IMR-90 (cell line): ENCODE measurements at regions not wholly inside any gene's neighbourhood (a gene's known extent, or its start where the extent isn't known, plus 50 kb on each side); places are given as distances from the start of the nearest gene placed in this dataset.

Source experiments
- ATAC-seq: fragments of 200-7000 bp; cut with Tn5 transposase; 2 replicates; pipeline ENCODE4 v1.9.1; 2020; ENCODE audit warnings: low read depth, mild to moderate bottlenecking, moderate library complexity
- BruUV-seq: library from RNA; stranded (reverse); fragments of 400-500 nt; replicated peaks from 2 replicates; lab custom pipeline; 2021; lab: Mats Ljungman, UMichigan
- CTCF ChIA-PET: fragments of 300-600 bp; formaldehyde crosslinking; extraction: SDS; loops from one replicate; lab custom pipeline; 2021; ENCODE audit warnings: antibody characterized with exemption; lab: Yijun Ruan, JAX
- POLR2A ChIA-PET: fragments of 300-600 bp; sonication (Branson Sonifier 250); formaldehyde crosslinking; loops from one replicate; lab custom pipeline; 2022; ENCODE audit warnings: antibody characterized with exemption; ENCODE audit not compliant: unreplicated experiment; lab: Charles Lee
- DNase-seq: peaks from one replicate; pipeline ENCODE4 v3.0.0; 2013
- H2AFZ ChIP-seq: replicated peaks from 2 replicates; pipeline ENCODE3; 2013; ENCODE audit warnings: low read length, mild to moderate bottlenecking; ENCODE audit not compliant: poor library complexity
- H2AK5ac ChIP-seq: 2 replicates; pipeline ENCODE4 v1.6.1; 2013; ENCODE audit warnings: low read depth, low read length, inconsistent platforms
- H2AK9ac ChIP-seq: replicated peaks from 2 replicates; pipeline ENCODE3; 2013; ENCODE audit warnings: mild to moderate bottlenecking, low read depth, low read length, moderate library complexity; ENCODE audit not compliant: poor library complexity
- H2BK120ac ChIP-seq: 2 replicates; pipeline ENCODE4 v1.6.1; 2013; ENCODE audit warnings: low read depth, low read length, inconsistent platforms
- H2BK15ac ChIP-seq: 3 replicates; pipeline ENCODE4 v1.6.1; 2013; ENCODE audit warnings: low read depth, low read length, inconsistent platforms
- H2BK20ac ChIP-seq: 2 replicates; pipeline ENCODE4 v1.6.1; 2013; ENCODE audit warnings: low read depth, mild to moderate bottlenecking, inconsistent platforms, low read length, moderate library complexity
- H2BK5ac ChIP-seq: 2 replicates; pipeline ENCODE4 v1.6.1; 2013; ENCODE audit warnings: mild to moderate bottlenecking, low read depth, low read length, inconsistent platforms; ENCODE audit not compliant: poor library complexity, severe bottlenecking
- H3K14ac ChIP-seq: replicated peaks from 2 replicates; pipeline ENCODE4 v1.6.1; 2013; ENCODE audit warnings: low read depth, low read length, inconsistent platforms
- H3K18ac ChIP-seq: 2 replicates; pipeline ENCODE4 v1.6.1; 2013; ENCODE audit warnings: low read depth, low read length, control low read depth
- H3K23ac ChIP-seq: 2 replicates; pipeline ENCODE4 v1.6.1; 2013; ENCODE audit warnings: low read depth, low read length, inconsistent platforms
- H3K27ac ChIP-seq: 2 replicates; pipeline ENCODE4 v1.5.1; 2013; ENCODE audit warnings: mild to moderate bottlenecking, control low read depth, low read length; ENCODE audit not compliant: insufficient read depth
- H3K27me3 ChIP-seq: 2 replicates; pipeline ENCODE4 v1.6.1; 2013; ENCODE audit warnings: low read length; ENCODE audit not compliant: control insufficient read depth, insufficient read depth
- H3K36me3 ChIP-seq: 2 replicates; pipeline ENCODE4 v1.6.1; 2013; ENCODE audit warnings: low read length, mixed read lengths; ENCODE audit not compliant: control insufficient read depth, insufficient read depth
- H3K4ac ChIP-seq: 2 replicates; pipeline ENCODE4 v1.6.1; 2013; ENCODE audit warnings: low read depth, low read length, inconsistent platforms
- H3K4me1 ChIP-seq: 2 replicates; pipeline ENCODE4 v1.6.1; 2013; ENCODE audit warnings: low read length, mixed read lengths; ENCODE audit not compliant: control insufficient read depth, insufficient read depth
- H3K4me2 ChIP-seq: 2 replicates; pipeline ENCODE4 v1.6.1; 2013; ENCODE audit warnings: low read depth, mild to moderate bottlenecking, control low read depth, low read length, moderate library complexity
- H3K4me3 ChIP-seq: 2 replicates; pipeline ENCODE4 v1.5.1; 2013; ENCODE audit warnings: low read depth, mild to moderate bottlenecking, control low read depth, low read length, moderate library complexity; ENCODE audit not compliant: insufficient read depth
- H3K56ac ChIP-seq: 2 replicates; pipeline ENCODE4 v1.6.1; 2013; ENCODE audit warnings: low read length, inconsistent platforms; ENCODE audit not compliant: insufficient read depth; ENCODE audit errors: extremely low read depth
- H3K79me1 ChIP-seq, 2 experiments: 2 replicates each; pipeline ENCODE4 v1.6.1; 2013; ENCODE audit warnings: low read length in 2 of 2, inconsistent platforms in 1 of 2, low read depth in 1 of 2
- H3K9ac ChIP-seq: 2 replicates; pipeline ENCODE4 v1.6.1; 2013; ENCODE audit warnings: low read depth, low read length, control low read depth
- H3K9me1 ChIP-seq: 2 replicates; pipeline ENCODE4 v1.6.1; 2013; ENCODE audit warnings: low read length, inconsistent platforms; ENCODE audit not compliant: insufficient read depth
- H3K9me3 ChIP-seq: 2 replicates; pipeline ENCODE4 v1.6.1; 2013; ENCODE audit warnings: low read length; ENCODE audit not compliant: control insufficient read depth, insufficient read depth
- H4K20me1 ChIP-seq: 2 replicates; pipeline ENCODE4 v1.6.1; 2013; ENCODE audit warnings: low read length, inconsistent platforms; ENCODE audit not compliant: insufficient read depth
- H4K5ac ChIP-seq: 2 replicates; pipeline ENCODE4 v1.6.1; 2013; ENCODE audit warnings: mild to moderate bottlenecking, low read depth, low read length, control low read depth
- H4K8ac ChIP-seq, 2 experiments: 2 replicates each; pipeline ENCODE4 v1.6.1; 2013; ENCODE audit warnings: low read depth in 2 of 2, low read length in 2 of 2, control low read depth in 1 of 2, inconsistent platforms in 1 of 2
- H4K91ac ChIP-seq: 2 replicates; pipeline ENCODE4 v1.6.1; 2013; ENCODE audit warnings: low read depth, low read length, inconsistent platforms; ENCODE audit not compliant: insufficient read depth
- BHLHE40 ChIP-seq: fragments of 150-350 bp; IDR thresholded peaks from 2 replicates; pipeline ENCODE4 v1.6.1; 2016; ENCODE audit warnings: mild to moderate bottlenecking, low read depth, low read length
- CEBPB ChIP-seq: IDR thresholded peaks from 2 replicates; pipeline ENCODE4 v1.6.1; 2012; ENCODE audit warnings: low read depth, low read length, improper control_type of control experiment
- FOS ChIP-seq: fragments of 150-350 bp; IDR thresholded peaks from 2 replicates; pipeline ENCODE4 v1.6.1; 2016; ENCODE audit warnings: low read depth, low read length
- MAFK ChIP-seq: IDR thresholded peaks from 2 replicates; pipeline ENCODE4 v1.6.1; 2012; ENCODE audit warnings: low read depth, low read length, improper control_type of control experiment
- MAZ ChIP-seq: IDR thresholded peaks from 2 replicates; pipeline ENCODE4 v1.6.1; 2012; ENCODE audit warnings: low read depth, mild to moderate bottlenecking, low read length, improper control_type of control experiment, moderate library complexity, borderline replicate concordance
- MXI1 ChIP-seq: IDR thresholded peaks from 2 replicates; pipeline ENCODE4 v1.6.1; 2012; ENCODE audit warnings: low read depth, mild to moderate bottlenecking, low read length, moderate library complexity, borderline replicate concordance
- NFE2L2 ChIP-seq: fragments of 150-350 bp; IDR thresholded peaks from 2 replicates; pipeline ENCODE4 v1.6.1; 2016; ENCODE audit warnings: low read depth, mild to moderate bottlenecking, low read length
- POLR2A ChIP-seq: IDR thresholded peaks from 2 replicates; pipeline ENCODE4 v1.6.1; 2012; ENCODE audit warnings: mild to moderate bottlenecking, low read depth, low read length
- RAD21 ChIP-seq: IDR thresholded peaks from 2 replicates; pipeline ENCODE4 v1.6.1; 2012; ENCODE audit warnings: low read length, improper control_type of control experiment
- RCOR1 ChIP-seq: IDR thresholded peaks from 2 replicates; pipeline ENCODE4 v1.6.1; 2012; ENCODE audit warnings: mild to moderate bottlenecking, low read length, improper control_type of control experiment; ENCODE audit not compliant: insufficient replicate concordance
- RFX5 ChIP-seq: IDR thresholded peaks from 2 replicates; pipeline ENCODE4 v1.8.0; 2012; ENCODE audit warnings: low read depth, mild to moderate bottlenecking, low read length, moderate library complexity
- SMC3 ChIP-seq: fragments of 150-350 bp; IDR thresholded peaks from 2 replicates; pipeline ENCODE4 v1.6.1; 2016; ENCODE audit warnings: low read depth, mild to moderate bottlenecking, antibody characterized with exemption, low read length, moderate library complexity
- WGBS, 2 experiments: methylation state at CpG; one replicate each; pipeline versions ENCODE4 v1.1.5 to v1.1.7; 2013; ENCODE audit warnings: missing lambda C conversion rate in 2 of 2; ENCODE audit not compliant: insufficient read length in 1 of 2; ENCODE audit errors: extremely low coverage in 2 of 2; 5-methylcytosine and 5-hydroxymethylcytosine counted together
- dilution Hi-C: fragments of 300-500 bp; cut with HindIII; formaldehyde crosslinking; loops from one replicate; pipeline ENCODE4 v1.14.3; 2018; ENCODE audit warnings: low sequenced_read_pairs; ENCODE audit not compliant: unreplicated experiment
- in situ Hi-C: fragments of 300-500 bp; cut with MboI; formaldehyde crosslinking; loops from 3 replicates; pipeline ENCODE4 v1.14.3; 2019; ENCODE audit warnings: low sequenced_read_pairs, inconsistent platforms, mixed read lengths
- intact Hi-C: fragments of 100-400 bp; cut with micrococcal nuclease; formaldehyde crosslinking; loops from 2 replicates; pipeline ENCODE4 v1.10.0; 2022
- TF ChIP-seq, protein P1 (sequence below): fragments of 150-350 bp; IDR thresholded peaks from 2 replicates; pipeline ENCODE4 v1.6.1; 2017; ENCODE audit warnings: mild to moderate bottlenecking, antibody characterized with exemption, low read length, low read depth
- TF ChIP-seq, protein P2 (sequence below): fragments of 150-350 bp; IDR thresholded peaks from 2 replicates; pipeline ENCODE4 v1.6.1; 2016; ENCODE audit warnings: low read depth, mild to moderate bottlenecking, low read length, moderate library complexity, borderline replicate concordance
- TF ChIP-seq, protein P3 (sequence below): conservative IDR thresholded peaks from 2 replicates; pipeline ENCODE4 v1.5.1; 2012; ENCODE audit warnings: mild to moderate bottlenecking, low read depth, low read length, improper control_type of control experiment

GRCh38 chr2:149904352-149905175 is 317.0 kb upstream of the MMADHC start:
- ChIA-PET POLR2A (no interaction called here), CTCF (interaction anchor here (0.5 to 0.6 kb wide), 2 partner anchors 128 to 236 kb away, joined by 4 to 5 read pairs; no protein-coding TSS in a partner anchor)
- no peak overlapping the region for H4K91ac ChIP-seq
- H4K5ac ChIP-seq = no peak overlapping the region
- H3K36me3 ChIP-seq = no peaks in the 10 kb centered on the region
- H2AK9ac ChIP-seq = no peak overlapping the region
- H3K4me2 ChIP-seq = no peak overlapping the region
- no peaks in the 10 kb centered on the region for H3K27me3 ChIP-seq
- no peaks in the 10 kb centered on the region for H3K9me3 ChIP-seq
- peaks cover 6% of the 10 kb centered on the region for H3K9me1 ChIP-seq
- no peaks in the 10 kb centered on the region for H3K79me1 ChIP-seq
- no peak overlapping the region for H3K4ac ChIP-seq
- H2AFZ ChIP-seq = no peak overlapping the region
- H3K4me3 ChIP-seq = no peak overlapping the region
- BruUV-seq = no TSS peak
- in situ Hi-C loops = no loop called here
- H3K4me1 ChIP-seq = peaks cover 7% of the 10 kb centered on the region
- H3K9ac ChIP-seq = no peak overlapping the region
- ATAC-seq (no peak), DNase-seq (no peak)
- no peak overlapping the region for H2BK15ac ChIP-seq
- dilution Hi-C loops = no loop called here
- H3K27ac ChIP-seq = no peak overlapping the region
- H4K8ac ChIP-seq = no peak overlapping the region
- intact Hi-C loops = loop anchor here (10.0 kb wide), 1 partner anchor 310 kb away; no protein-coding TSS in a partner anchor
- H3K14ac ChIP-seq = no peak overlapping the region
- H2BK5ac ChIP-seq = no peak overlapping the region
- no peak overlapping the region for H2BK120ac ChIP-seq
- H4K20me1 ChIP-seq = no peaks in the 10 kb centered on the region
- H3K23ac ChIP-seq = no peak overlapping the region
- WGBS, 2 experiments = 89% methylated on average over 3 of the region's 7 CpGs; no CpG with 5 or more reads in 1 of the 2 experiments
- H2AK5ac ChIP-seq = no peak overlapping the region
- H2BK20ac ChIP-seq = no peak overlapping the region
- H3K18ac ChIP-seq = no peak overlapping the region
- H3K56ac ChIP-seq = no peak overlapping the region
- no peak for TF ChIP-seq FOS
- TF ChIP-seq, protein P1, sequence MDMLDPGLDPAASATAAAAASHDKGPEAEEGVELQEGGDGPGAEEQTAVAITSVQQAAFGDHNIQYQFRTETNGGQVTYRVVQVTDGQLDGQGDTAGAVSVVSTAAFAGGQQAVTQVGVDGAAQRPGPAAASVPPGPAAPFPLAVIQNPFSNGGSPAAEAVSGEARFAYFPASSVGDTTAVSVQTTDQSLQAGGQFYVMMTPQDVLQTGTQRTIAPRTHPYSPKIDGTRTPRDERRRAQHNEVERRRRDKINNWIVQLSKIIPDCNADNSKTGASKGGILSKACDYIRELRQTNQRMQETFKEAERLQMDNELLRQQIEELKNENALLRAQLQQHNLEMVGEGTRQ = no peak
- no peak for TF ChIP-seq RAD21
- no peak for TF ChIP-seq POLR2A
- no peak for TF ChIP-seq NFE2L2
- no peak for TF ChIP-seq MXI1
- TF ChIP-seq, protein P2, sequence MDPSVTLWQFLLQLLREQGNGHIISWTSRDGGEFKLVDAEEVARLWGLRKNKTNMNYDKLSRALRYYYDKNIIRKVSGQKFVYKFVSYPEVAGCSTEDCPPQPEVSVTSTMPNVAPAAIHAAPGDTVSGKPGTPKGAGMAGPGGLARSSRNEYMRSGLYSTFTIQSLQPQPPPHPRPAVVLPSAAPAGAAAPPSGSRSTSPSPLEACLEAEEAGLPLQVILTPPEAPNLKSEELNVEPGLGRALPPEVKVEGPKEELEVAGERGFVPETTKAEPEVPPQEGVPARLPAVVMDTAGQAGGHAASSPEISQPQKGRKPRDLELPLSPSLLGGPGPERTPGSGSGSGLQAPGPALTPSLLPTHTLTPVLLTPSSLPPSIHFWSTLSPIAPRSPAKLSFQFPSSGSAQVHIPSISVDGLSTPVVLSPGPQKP = no peak
- TF ChIP-seq RCOR1 = no peak
- TF ChIP-seq, protein P3, sequence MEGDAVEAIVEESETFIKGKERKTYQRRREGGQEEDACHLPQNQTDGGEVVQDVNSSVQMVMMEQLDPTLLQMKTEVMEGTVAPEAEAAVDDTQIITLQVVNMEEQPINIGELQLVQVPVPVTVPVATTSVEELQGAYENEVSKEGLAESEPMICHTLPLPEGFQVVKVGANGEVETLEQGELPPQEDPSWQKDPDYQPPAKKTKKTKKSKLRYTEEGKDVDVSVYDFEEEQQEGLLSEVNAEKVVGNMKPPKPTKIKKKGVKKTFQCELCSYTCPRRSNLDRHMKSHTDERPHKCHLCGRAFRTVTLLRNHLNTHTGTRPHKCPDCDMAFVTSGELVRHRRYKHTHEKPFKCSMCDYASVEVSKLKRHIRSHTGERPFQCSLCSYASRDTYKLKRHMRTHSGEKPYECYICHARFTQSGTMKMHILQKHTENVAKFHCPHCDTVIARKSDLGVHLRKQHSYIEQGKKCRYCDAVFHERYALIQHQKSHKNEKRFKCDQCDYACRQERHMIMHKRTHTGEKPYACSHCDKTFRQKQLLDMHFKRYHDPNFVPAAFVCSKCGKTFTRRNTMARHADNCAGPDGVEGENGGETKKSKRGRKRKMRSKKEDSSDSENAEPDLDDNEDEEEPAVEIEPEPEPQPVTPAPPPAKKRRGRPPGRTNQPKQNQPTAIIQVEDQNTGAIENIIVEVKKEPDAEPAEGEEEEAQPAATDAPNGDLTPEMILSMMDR = no peak
- TF ChIP-seq SMC3 = no peak
- no peak for TF ChIP-seq RFX5
- TF ChIP-seq BHLHE40 = no peak
- no peak for TF ChIP-seq MAFK
- no peak for TF ChIP-seq CEBPB
- TF ChIP-seq MAZ = no peak
